ENCODE measurements at regions not wholly inside any gene's neighbourhood (a gene's known extent, or its start where the extent isn't known, plus 50 kb on each side); places are given as distances from the start of the nearest gene placed in this dataset.
"Not testable (repeated sequence)": the region's sequence is repeated elsewhere in the genome, so short reads cannot be mapped to it uniquely, and the experiment has no call there.

GRCh38 chr10:22060984-22061383 is 57.5 kb upstream of the DNAJC1 start:
- intact Hi-C loops (cut with micrococcal nuclease); H3K36me3 Mint-ChIP-seq (ENCODE audit: low read depth); H3K4me1 Mint-ChIP-seq (ENCODE audit: low read depth); H3K9me3 Mint-ChIP-seq; H3K27me3 Mint-ChIP-seq (ENCODE audit: low read depth); H3K4me3 Mint-ChIP-seq (ENCODE audit: low read depth); H3K27ac Mint-ChIP-seq: not testable (repeated sequence)
- DNase-seq (ENCODE audit: low spot score) = peak; percentile 39

GRCh38 chr10:22058201-22058600 is 54.7 kb upstream of the DNAJC1 start:
- no peak for DNase-seq (ENCODE audit: low spot score)
- Mint-ChIP-seq H3K9me3 (no peaks in the 10 kb centered on the region), H3K27me3 (ENCODE audit: low read depth) (no peaks in the 10 kb centered on the region), H3K4me3 (ENCODE audit: low read depth) (no peak overlapping the region), H3K27ac (no peak overlapping the region), H3K36me3 (ENCODE audit: low read depth) (no peaks in the 10 kb centered on the region), H3K4me1 (ENCODE audit: low read depth) (no peaks in the 10 kb centered on the region)
- intact Hi-C loops (cut with micrococcal nuclease) = no loop called here

GRCh38 chr10:22054961-22055360 is 51.4 kb upstream of the DNAJC1 start:
- no peak overlapping the region for H3K27ac Mint-ChIP-seq
- no peaks in the 10 kb centered on the region for H3K4me1 Mint-ChIP-seq (ENCODE audit: low read depth)
- intact Hi-C loops (cut with micrococcal nuclease) = no loop called here
- no peaks in the 10 kb centered on the region for H3K36me3 Mint-ChIP-seq (ENCODE audit: low read depth)
- peaks cover 5% of the 10 kb centered on the region for H3K9me3 Mint-ChIP-seq
- H3K27me3 Mint-ChIP-seq (ENCODE audit: low read depth) = no peaks in the 10 kb centered on the region
- no peak overlapping the region for H3K4me3 Mint-ChIP-seq (ENCODE audit: low read depth)
- DNase-seq (ENCODE audit: low spot score) = no peak
